Mucosa of gallbladder (tissue), 1 donor: ENCODE measurements at regions not wholly inside any gene's neighbourhood (a gene's known extent, or its start where the extent isn't known, plus 50 kb on each side); places are given as distances from the start of the nearest gene placed in this dataset.
"Not testable (repeated sequence)": the region's sequence is repeated elsewhere in the genome, so short reads cannot be mapped to it uniquely, and the experiment has no call there.

ENCODE experiments used
- DNase-seq: peaks from one replicate; pipeline ENCODE4 v3.0.0-alpha.2; 2020; ENCODE audit warnings: low spot score
- donor health status: DM: no; HTN: no; CAD: no.

DNA sequence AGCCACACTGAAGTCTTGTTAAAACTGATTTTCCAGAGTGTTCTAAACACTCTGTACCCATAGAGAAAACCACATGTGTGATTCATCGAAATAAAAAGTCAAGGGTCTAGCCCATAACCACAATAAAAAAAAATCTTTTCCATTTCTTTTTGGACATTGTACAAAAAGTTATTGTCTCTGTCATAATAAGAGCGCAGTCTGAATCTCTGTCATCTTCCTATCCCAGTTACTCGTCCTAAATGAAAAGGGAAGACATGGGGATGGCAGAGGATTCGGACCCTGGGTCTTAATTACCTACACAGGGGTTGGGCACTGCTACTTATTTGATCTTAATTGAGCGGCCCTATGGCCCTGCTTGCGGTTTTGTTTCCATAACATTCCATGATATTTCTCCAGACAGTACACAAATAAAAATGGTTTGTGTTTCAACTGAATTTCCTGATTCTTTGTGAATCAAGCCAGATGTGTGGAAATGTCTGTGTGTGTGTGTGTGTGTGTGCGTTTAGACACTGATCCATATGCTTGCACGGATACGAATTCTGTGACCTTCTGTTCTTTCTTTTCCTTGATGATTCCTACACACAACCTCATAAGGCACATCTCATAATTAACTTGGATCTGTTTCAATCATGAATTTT lies 133.4 kb upstream of the SPATS2L start:
- no peak for DNase-seq

DNA sequence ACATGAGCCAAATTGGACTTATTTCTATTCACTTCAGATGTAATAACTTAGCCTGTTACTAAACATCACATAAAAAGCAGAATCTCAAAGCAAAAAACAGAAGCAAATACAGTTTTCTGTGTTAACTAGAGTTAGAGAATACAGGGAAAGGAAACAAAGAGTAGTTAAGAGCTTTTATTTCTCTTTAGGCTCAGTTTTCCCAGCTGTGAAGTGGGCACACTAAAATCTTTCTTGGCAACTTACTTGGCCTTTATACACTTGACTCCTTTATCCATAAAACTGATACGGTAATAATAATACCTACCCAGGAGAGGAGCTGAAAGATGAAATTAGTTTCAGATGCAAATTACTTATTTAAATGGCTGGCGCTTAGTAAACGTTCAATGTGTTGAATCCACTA lies 132.8 kb upstream of the SPATS2L start:
- no peak for DNase-seq

DNA sequence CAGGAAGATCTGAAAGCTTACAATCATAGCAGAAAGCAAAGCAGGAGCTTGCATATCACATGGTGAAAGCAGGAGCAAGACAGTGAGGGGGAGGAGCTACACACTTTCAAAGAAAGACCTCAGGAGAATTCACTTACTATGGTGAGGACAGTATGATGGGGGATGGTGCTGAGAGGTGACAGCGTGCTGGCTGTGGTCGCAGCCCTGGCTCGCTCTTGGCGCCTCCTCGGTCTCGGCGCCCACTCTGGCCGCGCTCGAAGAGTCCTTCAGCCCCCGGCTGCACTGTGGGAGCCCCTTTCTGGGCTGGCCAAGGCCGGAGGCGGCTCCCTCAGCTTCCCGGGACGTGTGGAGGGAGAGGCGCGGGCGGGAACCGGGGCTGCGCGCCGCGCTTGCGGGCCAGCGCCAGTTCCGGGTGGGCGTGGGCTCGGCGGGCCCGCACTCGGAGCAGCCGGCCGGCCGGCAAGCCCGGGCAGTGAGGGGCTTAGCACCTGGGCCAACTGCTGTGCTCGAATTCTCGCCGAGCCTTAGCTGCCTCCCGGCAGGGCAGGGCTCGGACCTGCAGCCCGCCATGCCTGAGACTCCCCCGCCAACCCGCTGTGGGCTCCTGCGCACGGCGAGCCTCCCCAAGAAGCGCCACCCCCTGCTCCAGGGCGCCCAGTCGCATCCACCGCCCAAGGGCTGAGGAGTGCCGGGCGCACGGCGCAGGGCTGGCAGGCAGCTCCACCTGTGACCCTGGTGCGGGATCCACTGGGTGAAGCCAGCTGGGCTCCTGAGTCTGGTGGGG lies 131.9 kb upstream of the SPATS2L start:
- DNase-seq: no peak

DNA sequence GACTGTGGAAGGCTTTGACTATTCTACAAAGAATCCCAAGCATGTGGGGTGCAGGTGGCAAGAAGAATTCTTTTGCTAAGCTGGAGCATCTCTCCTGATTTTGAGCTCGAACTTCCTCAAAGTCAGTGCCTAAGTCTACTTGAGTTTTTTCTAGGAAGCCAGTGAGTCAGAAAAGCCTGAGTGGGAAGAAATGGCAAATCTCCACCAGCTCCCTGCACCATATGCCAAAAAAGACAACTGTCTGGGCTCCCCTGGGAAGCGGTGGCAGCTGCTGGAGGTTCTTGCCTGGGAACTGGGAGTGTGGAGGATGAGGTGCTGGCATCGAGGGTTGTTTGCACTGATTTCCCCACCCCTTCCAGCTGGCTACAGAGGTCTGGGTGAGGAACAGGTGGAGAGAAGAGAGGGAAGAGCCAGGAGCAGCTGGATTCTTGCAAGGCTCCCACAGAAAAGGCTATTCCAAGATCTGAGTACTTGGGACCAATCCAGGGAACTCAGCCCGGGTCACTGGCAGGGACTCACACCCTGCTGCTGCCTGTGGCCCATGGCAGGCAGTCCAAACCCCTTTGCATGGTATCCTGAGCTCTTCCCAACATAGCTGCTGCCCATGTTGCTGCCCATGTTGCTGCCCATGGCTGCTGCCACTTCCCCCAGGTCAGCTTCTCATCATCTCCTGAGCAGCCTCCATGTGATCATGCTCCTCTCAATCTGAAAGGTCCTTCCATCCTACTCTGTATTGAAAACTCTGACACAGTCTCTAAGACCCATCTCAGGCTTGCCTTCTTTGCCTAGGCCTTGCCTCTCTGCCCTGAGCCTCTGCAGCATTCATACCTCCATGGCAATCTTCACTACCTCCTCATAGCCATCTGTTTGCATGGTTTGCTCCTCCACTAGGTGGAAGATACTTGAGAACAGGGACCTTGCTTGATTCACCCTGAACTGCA lies 128.3 kb upstream of the SPATS2L start:
- DNase-seq: no peak

DNA sequence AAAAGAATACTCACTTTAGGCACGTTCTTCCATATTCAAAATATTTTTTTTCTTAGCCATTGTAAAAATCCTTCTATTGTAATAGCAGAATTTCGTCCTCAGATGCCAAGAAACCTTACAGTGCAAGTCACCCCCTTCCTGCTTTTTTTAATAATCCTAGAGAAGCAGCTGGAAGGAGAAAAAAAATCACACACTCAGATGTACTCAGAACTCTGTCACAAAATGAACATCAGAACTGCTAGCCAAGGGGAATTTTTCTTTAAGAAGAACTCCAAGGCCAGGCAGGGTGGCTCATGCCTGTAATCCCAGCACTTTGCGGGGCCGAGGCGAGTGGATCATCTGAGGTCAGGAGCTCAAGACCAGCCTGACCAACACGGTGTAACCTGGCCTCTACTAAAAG lies 127.3 kb upstream of the SPATS2L start:
- no peak for DNase-seq

DNA sequence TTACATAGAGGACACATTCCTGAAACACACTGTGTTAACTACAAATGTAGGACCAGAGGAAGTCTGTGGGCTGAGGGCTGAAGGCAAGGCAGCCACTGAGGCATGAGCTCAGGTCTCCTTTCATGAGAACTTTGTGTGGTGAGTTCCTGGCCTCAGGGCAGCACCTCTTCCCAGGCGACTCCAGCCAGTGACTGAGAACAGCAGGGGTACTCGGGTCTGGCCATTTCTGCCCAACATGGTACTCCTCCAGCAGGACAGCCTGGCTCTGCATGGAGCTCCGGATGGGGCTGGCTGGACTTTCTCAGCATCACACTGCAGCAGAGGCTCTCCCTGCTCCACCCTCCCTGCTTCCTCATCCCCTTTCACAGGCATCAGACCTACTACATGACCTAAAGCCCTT lies 125.5 kb upstream of the SPATS2L start:
- no peak for DNase-seq

DNA sequence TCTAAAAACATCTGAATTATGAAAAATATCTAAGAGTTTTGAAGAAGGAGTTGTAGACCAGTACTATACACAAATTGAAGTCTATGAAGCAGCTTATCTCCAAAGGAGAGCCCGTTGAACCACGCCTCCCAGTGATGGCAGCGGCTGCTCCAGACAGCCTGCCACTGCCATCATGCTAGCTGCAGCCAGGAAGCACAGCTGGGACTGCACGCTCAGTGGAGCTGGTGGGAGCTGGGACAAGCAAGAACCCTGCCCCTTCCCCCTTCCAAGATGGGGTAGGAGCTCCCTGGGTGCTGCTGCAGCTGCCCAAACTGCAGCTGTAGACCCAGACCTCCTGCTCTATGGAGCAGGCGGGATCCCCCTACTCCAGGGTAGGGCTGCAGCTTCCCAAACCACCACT lies 124.7 kb upstream of the SPATS2L start:
- no peak for DNase-seq

DNA sequence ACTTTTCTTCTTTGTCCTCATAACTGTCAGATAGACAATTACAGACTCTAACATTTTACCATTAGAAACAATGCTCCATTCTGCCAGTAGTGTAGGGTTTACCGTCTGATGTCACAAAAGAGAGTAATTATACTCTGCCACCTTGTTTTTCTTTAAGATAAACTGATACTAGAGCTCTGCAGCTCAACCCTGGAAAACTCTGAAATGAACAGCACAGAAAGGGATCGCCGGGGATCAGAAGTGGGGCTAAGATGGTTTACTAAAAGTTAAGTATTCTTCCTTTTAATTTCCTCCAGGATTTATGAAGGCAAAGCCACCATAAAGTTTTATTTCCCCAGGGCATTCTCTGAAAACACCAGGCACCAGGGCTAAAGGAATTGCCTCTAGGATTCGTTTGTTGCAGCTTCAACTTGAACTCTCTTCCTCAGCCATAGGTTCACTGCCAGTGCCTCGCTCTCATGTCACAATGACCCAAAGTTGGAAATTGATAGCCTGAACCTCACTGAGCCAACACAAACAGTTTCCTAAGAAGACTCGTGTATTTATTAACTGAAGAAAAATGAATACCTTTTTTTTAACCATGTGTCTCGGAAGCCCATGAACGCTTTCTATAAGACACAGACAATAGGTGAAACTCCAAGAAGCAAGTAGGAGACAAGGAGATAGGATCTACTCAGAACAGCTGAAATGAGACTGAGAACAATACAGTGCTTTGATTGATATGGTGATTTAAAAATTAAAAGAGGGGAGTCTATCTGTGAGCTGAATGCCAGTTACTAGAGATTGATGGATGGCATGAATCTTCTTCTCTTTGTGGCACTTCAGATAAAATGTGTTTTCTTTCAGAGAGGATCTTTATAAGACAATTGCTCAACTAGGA lies 121.5 kb upstream of the SPATS2L start:
- DNase-seq: no peak

DNA sequence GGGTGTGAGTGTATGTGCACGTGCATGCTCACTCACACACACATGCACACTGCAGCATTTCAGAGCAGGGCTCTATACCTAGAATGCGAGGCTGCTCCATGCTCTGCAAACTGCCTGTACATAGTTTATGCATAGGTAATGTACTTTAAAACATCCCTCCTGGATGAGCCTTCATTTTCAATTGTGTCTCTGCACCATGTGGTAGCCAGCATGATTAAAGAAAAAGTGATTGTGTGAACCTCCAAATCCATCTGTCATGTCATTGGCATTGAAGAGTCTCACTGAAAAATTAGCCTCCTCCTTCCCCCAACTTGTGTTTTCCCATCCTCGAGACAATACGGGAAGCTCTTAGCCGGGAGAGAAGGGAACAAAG lies 120.9 kb upstream of the SPATS2L start:
- no peak for DNase-seq

DNA sequence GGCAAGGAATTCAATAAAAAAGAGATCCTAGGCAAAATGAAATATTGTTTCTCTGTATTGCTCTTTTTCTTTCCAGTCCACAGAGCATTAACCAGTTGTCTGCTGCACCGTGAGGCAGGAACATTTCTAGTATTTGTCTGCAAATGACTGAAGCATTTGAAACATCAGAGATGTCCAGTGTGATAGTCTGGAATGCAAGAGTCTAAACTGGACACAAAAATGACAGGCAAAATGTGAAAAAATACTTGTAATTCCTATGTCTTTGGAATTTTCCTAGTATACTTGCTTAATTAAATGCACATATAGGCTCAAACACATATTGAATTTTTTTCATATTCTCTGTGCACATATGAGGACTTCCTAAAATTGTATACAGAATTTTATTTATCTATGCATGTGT lies 120.5 kb upstream of the SPATS2L start:
- DNase-seq: no peak

DNA sequence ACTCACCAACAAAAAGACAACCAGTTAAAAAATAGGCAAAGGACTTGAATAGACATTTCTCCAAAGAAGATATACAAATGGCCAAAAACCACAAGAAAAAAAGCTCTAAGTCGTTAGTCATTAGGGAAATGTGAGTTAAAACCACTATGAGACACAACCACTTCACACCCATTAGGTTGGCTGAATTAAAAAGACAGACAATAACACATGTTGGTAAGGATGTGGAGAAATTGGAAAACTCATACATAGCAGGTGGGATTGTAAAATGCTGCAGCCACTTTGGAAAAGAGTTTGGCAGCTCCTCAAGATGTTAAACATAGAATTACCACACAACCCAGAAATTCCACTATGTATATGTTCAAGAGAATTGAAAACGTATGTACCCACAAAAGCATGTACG lies 117.6 kb upstream of the SPATS2L start:
- no peak for DNase-seq

DNA sequence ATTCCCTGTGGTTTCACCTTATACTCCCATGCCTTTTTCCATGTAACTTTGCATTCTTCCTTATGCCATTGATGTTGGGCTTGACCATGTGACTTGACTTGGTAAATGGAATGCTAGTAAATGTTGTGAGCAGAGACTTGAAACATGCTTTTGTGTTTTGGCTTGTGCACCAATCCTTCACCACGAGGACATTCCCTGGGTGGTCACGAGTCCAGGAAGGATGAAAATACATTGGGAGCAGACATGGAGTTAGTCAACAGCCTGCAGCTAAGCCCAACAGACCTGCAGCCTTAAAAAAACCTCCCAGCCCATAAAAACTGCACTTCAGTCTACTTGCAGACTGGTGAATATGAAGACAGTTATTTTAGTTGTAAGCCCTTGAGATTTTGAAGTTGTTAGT lies 116.5 kb upstream of the SPATS2L start:
- no peak for DNase-seq

DNA sequence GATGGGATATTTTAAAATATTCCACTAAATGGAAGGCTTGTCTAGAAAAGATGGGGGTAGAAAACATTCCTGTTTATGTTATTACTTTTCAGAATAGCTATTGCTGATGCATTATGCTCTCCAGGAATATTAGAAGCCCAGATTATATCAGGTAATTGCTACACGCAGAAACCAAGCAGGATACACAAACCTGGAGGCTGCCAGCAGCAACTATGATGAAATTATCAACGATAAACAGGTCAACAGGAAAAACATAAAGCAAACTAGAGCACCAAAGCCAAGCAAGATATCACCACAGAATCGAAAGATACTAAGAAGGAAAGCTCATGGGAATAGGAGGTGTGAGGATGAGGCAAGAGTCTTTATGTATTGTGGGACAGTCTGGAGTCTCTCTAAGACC lies 113.2 kb upstream of the SPATS2L start:
- no peak for DNase-seq

DNA sequence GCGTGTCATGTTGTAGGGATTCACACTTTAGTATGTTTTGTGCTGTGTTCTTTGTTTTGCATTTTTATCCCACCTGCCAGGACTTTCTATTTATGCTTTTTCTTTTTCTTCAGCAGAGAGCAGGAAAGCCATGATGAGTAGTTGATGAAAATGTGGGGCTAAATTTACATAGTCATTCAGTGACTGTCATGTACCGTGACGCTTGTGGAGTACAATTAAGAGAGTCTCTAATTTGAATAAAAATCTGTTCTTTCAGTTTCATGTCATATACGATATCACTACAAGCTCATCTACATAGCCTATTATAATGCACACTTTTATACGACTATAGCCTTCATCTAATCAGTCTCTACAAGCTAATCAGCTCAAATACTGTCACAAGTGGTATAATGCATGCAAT lies 112.7 kb upstream of the SPATS2L start:
- no peak for DNase-seq

DNA sequence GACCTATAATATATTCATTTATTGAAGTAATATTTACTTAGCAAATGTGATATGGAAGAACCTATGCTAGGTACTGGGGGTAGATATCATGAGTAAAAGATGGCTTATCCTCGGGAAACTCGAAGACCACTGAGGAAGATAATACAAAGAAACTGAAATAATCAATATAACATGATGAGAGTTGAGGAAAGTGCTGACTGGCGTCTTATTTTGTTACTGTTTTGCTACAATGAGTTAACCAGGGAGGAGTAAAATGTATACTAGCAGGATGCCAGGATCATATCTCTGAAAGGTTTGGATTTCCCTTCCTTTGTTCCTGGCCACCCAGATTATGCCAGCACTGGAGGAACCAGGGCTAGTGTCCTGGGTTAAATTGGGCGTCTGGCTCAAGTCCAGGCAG lies 111.7 kb upstream of the SPATS2L start:
- DNase-seq: no peak

DNA sequence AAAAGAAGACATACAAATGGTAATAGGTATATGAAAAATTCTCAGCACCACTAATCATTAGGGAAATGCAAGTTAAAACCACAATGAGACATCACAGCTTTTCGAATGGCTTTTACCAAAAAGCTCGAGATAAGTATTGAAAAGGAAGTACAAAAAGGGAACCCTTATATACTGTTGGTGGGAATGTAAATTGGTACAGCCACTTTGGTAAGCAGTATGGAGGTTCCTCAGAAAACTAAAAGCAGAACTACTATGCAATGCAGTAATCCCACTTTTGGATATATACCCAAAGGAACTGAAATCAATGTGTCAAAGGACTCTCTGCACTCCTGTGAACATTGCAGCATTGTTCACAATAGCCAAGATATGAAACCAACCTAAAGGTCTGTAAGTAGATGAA lies 107.5 kb upstream of the SPATS2L start:
- no peak for DNase-seq

DNA sequence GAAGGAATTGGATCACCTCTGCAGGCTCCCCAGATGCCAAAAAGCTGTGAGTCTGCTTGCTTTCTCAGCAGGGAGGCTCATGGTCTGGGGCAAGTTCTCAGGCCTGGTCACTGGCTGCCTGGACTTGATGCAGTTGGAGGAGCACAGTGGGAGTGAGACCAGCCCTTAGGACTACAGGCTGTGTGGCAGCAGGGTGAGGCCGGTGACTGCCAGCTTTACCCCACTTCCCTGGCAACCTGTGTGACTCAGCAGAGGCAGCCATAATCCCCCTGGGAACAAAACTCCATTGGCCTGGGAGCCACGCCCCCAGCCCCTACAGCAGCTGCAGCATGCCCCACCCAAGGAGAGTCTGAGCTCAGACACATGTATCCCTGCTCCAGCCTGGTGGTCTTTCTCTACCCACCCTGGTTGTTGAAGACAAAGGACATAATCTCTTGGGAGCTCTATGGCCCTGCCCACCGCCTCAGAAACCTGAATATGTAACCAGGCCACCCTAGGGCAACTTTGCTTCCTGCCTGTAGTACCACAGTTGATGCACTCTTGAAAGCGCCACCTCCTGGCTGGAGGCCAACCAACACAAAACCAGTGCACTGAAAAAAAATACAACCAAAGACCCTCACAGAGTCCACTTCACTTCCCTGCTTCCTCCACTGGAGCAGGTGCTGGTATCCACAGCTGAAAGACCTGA lies 106.8 kb upstream of the SPATS2L start:
- no peak for DNase-seq

DNA sequence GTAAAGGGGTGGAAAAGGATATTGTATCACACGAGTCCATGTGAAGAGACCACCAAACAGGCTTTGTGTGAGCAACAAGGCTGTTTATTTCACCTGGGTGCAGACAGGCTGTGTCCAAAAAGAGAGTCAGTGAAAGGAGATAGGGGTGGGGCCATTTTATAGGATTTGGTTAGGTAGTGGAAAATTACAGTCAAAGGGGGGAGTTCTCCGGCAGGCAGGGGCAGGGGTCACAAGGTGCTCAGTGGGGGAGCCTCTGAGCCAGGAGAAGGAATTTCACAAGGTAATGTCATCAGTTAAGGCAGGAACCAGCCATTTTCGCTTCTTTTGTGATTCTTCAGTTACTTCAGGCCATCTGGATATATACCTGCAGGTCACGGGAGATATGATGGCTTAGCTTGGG lies 104.7 kb upstream of the SPATS2L start:
- not testable (repeated sequence) for DNase-seq

DNA sequence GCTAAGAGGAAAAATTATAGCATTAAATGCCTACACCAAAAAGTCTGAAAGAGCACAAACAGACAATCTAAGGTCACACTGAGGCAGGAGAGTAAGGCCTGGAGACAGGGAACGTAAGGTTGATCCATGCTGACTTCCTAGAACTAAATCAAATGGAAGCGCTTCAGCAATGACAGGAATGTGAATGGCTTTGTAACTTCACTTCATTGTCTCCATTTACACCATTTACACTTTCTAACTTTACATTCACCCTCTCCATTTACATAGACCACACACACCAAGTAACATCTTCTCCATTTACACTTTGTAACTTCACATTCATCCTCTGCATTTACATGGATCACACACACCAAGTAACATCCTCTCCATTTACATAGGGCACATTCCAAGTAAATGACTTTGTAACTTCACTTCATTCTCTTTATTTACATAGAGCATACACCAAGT lies 103.1 kb upstream of the SPATS2L start:
- no peak for DNase-seq

DNA sequence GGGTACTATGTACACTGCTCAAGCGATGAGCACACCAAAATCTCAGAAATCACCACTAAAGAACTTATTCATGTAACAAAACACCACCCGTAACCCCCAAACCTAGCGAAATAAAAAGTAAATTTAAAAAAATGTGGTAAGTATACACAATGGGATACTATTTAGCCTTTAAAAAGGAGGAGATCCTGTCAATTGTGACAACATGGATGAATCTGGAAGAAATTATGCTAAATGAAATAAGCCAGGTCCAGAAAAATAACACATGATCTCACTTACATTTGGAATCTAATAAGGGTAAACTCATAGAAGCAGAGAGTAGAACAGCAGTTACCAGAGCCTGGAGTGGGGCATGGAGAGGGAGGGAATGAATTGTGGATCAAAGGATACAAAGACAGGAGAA lies 98.5 kb upstream of the SPATS2L start:
- no peak for DNase-seq

DNA sequence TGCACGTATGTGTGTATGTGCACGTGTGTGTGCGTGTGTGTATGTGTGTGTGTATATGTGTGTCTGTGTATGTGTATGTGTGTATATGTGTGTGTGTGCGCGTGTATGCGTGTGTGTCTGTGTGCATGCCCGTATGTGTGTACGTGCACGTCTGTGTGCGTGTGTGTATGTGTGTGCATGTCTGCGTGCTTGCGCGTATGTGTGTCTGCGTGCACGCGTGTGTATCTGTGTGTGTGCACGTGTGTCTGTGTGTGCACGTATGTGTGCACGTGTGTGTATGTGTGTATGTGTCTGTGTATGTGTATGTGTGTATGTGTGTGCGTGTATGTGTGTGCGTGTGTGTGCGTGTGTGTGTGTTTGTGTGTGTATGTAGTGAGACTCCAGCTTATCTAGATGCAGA lies 97.5 kb upstream of the SPATS2L start:
- DNase-seq: no peak
